Astrocyte (in vitro differentiated cells and primary cell): ENCODE measurements at regions not wholly inside any gene's neighbourhood (a gene's known extent, or its start where the extent isn't known, plus 50 kb on each side); places are given as distances from the start of the nearest gene placed in this dataset.

Experiments used
- CTCF ChIP-seq: IDR thresholded peaks from 2 replicates; pipeline ENCODE4 v1.5.1; 2011; ENCODE audit warnings: low read depth, mild to moderate bottlenecking, inconsistent platforms, low read length, moderate library complexity; ENCODE audit not compliant: insufficient read depth
- EZH2 ChIP-seq: IDR thresholded peaks from 2 replicates; pipeline ENCODE4 v1.6.1; 2012; ENCODE audit warnings: mild to moderate bottlenecking, low read length, inconsistent platforms; ENCODE audit not compliant: insufficient read depth

DNA sequence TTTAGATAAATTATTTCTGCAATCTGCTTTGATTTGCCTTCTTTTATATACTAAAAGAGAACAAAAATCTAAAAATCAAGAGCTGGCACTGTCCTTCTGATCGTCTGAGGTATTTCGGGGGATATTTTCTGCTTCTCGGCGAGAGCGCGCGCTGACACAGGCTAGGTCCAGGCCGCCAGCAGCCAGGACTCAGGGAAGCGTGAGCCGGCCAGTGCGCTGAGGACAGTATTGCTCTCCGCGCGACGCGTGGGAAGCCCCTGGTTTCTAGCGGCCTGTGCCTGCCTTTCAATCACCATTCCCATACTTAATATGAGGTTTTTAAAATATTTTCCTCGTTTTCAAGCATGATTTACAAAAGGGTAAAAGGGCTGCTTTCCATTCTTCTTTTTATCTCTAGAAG, 307.3 kb upstream of the IRX1 start:
- no peak for TF ChIP-seq CTCF
- TF ChIP-seq EZH2, result no peak
